IPS DF 19.7 (cell line): ENCODE measurements at regions not wholly inside any gene's neighbourhood (a gene's known extent, or its start where the extent isn't known, plus 50 kb on each side); places are given as distances from the start of the nearest gene placed in this dataset.
"Not testable (repeated sequence)": the region's sequence is repeated elsewhere in the genome, so short reads cannot be mapped to it uniquely, and the experiment has no call there.

Experiments used
- DNase-seq: peaks from one replicate; pipeline ENCODE4 v3.0.0-alpha.2; 2013; ENCODE audit warnings: low read depth, low spot score

- DNase-seq: no peak
Measured at GRCh38 chr1:200496937-200497336, 87.1 kb upstream of the ZNF281 start.

GRCh38 chr1:200495901-200496300, 86.1 kb upstream of the ZNF281 start:
- no peak for DNase-seq

GRCh38 chr1:200493344-200493743, 83.5 kb upstream of the ZNF281 start:
- DNase-seq: no peak

- DNase-seq: no peak
Measured at GRCh38 chr1:200491103-200491502, 81.3 kb upstream of the ZNF281 start.

- DNase-seq: no peak
Measured at GRCh38 chr1:200490183-200490582, 80.3 kb upstream of the ZNF281 start.

- DNase-seq: peak; percentile 25
Measured at GRCh38 chr1:200488375-200489165, 78.7 kb upstream of the ZNF281 start.

GRCh38 chr1:200487650-200488049, 77.8 kb upstream of the ZNF281 start:
- no peak for DNase-seq

GRCh38 chr1:200486634-200487033, 76.8 kb upstream of the ZNF281 start:
- DNase-seq: no peak

GRCh38 chr1:200484438-200484946, 74.7 kb upstream of the ZNF281 start:
- not testable (repeated sequence) for DNase-seq

- no peak for DNase-seq
Measured at GRCh38 chr1:200483491-200484143, 73.8 kb upstream of the ZNF281 start.

- no peak for DNase-seq
Measured at GRCh38 chr1:200480964-200481363, 71.1 kb upstream of the ZNF281 start.

GRCh38 chr1:200479816-200480215, 70.0 kb upstream of the ZNF281 start:
- DNase-seq: no peak

GRCh38 chr1:200478945-200479558, 69.2 kb upstream of the ZNF281 start:
- no peak for DNase-seq

- DNase-seq: no peak
Measured at GRCh38 chr1:200478239-200478623, 68.4 kb upstream of the ZNF281 start.

- no peak for DNase-seq
Measured at GRCh38 chr1:200474633-200475032, 64.8 kb upstream of the ZNF281 start.

GRCh38 chr1:200473698-200474371, 64.0 kb upstream of the ZNF281 start:
- DNase-seq: no peak

- DNase-seq: no peak
Measured at GRCh38 chr1:200471739-200472138, 61.9 kb upstream of the ZNF281 start.

GRCh38 chr1:200468264-200469001, 58.6 kb upstream of the ZNF281 start:
- no peak for DNase-seq

- DNase-seq: no peak
Measured at GRCh38 chr1:200464784-200465400, 55.1 kb upstream of the ZNF281 start.
